Stimulated activated CD4-positive, alpha-beta T cell treated with anti-CD3 and anti-CD28 coated beads, Interleukin-15, amount 100 ng/mL, for 24 hours (primary cell): ENCODE measurements at regions not wholly inside any gene's neighbourhood (a gene's known extent, or its start where the extent isn't known, plus 50 kb on each side); places are given as distances from the start of the nearest gene placed in this dataset.
"Not testable (repeated sequence)": the region's sequence is repeated elsewhere in the genome, so short reads cannot be mapped to it uniquely, and the experiment has no call there.

ENCODE experiments used
- DNase-seq: peaks from one replicate; pipeline ENCODE4 v3.0.0-alpha.2; 2020

DNA sequence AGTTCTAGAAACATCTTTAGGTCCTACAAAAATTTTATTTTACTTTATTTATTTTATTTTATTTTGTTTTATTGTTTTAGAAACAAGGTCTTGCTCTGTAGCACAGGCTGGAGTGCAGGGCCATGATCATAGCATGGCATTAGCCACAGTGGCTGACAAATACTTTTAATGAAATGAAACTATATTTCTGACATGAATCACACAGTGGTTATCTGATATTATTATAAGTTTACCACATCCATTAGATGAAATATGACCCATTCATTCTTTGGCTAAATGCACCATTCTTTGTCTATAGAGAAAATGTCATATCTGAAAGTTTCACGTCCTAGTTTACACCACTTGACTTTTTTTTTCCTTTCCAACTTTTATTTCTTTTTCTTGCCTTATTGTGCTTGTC, 613.4 kb upstream of the ADAMTS5 start:
- DNase-seq, result no peak

DNA sequence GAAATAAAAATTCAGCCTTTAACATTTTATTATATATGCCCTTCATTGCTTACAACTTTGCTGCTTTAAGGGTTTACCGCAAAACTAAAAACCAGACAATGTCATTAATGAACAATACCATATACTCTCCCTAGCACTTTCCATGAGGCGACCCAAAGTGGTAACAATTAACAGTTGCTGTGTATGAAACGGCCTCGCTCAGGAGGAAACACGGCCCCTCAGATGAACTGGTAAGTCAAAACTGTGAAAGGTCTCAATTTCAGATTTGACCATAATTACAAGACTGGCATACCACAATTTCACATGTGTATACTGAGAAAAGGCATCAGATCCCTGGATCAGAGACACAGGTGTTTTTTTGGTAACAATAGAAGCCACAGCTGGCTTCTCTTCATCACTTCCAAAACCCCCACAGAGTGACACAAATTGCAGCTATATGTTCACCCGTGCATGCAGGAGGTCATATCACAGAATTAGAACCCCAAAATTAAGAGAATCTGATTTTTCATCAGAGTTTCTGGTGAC, 611.9 kb upstream of the ADAMTS5 start:
- DNase-seq, result no peak

DNA sequence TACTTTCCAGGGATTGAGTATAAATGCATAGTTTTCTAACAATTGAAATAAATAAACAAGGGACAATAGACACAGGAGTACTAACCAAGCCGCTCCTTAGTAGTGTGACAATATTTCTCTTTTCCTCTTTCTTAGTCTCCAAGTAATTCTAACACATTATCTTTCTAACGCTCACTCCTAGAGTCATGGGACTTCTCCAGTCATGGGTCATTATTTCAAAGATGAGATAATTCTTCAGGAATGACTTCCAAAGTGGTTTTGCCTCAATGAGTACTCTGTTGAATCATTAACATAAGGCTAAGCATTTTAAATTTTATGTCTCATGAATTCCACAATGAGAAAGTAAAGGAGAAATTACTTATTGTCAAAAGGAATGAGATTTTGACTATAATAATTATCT, 605.8 kb upstream of the ADAMTS5 start:
- DNase-seq, result no peak

DNA sequence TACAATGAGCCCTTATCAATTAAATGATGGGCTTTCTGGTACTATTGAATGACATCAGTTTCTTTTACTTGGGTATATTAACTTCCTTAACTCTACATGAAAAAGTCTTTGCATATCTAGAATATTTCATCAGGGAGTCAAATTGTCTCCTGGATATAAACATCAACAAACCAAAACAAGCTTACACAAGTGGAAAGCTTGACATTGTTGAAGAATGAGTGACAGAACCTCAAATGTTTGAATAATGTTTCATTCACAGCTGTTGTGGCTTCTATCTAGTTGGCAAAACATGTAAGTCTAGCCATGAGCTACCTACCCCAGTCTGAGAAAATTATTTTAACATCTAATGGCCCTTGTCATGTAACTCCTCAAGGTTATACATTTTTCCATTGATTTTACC, 604.8 kb upstream of the ADAMTS5 start:
- no peak for DNase-seq

DNA sequence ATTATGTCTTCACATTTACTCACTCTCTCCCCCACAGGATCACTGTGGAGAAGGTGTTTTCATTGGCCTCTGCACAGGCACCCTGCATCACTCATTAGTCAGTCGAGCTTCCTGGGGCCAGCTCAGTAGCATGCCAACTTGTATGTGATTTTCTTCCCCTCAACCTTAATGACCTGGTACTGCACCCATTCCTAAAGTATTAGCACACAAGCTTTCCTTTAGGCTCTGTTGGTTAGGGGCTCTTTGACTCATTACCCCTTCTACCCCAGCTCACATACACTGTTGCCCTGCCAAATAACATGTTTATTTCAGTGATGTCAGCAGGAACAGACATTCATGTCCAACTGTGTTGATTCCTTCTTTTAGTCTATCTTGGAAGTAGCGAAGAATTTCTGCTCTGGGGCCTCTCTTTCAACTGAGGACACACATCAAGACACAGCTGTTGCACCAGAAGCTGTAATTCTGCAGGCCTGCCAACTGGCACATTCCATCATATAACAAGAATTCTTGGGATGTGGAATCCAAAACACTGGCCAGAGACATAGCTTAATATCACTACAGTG, 603.5 kb upstream of the ADAMTS5 start:
- no peak for DNase-seq

DNA sequence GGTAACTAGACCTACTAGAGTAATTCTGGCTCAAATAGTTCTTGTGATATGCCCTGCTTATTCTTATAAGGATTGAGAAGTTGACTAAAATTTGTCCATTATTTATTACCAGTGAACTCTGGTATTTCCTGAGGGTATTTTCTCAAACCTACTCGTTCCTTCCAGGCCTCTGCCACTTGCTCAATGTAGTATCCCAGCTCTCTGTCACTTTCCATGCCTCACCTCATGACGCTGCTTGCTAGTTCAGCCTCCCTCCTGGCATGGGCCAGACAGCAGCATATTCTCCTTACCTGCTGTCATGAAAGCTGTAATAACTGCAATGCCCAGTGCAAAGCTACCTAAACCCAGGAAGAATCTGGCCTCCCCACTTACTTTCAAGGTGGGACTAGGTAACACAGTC, 602.9 kb upstream of the ADAMTS5 start:
- no peak for DNase-seq

DNA sequence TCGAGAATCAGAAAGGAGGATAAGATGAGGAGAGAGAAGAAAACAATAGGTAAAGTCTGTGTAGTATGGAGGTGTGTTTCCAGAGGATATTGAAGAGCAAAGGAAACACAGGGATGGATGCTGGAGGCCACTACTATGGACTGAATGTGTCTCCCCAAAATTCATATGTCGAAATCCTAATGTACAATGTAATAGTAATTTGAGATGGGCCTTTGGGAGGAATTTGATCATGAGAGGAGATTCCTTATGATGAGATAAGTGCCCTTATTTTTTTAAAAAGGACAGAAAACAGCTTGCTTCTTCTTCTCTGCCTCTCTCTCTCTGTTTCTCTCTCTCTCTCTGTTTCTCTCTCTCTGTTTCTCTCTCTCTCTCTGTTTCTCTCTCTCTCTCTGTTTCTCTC, 602.2 kb upstream of the ADAMTS5 start:
- DNase-seq, result no peak

DNA sequence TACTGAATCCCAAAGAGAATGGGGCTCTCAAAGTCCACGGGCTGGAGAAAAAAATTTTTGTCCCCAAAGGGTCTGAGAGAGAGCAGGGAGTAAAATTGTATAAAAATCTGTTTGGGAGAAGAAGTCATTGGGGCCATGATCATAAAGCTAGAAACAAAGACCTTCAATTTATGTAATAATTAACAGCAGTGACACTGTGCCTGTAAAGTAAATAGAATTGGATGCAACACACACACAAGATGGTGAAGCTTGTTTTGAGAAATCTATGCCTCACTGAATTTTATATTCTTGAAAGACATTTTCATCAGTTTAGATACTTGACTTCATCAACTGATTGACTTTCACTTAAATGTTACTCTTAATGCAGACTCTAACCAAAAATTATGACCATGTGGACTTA, 600.5 kb upstream of the ADAMTS5 start:
- no peak for DNase-seq

DNA sequence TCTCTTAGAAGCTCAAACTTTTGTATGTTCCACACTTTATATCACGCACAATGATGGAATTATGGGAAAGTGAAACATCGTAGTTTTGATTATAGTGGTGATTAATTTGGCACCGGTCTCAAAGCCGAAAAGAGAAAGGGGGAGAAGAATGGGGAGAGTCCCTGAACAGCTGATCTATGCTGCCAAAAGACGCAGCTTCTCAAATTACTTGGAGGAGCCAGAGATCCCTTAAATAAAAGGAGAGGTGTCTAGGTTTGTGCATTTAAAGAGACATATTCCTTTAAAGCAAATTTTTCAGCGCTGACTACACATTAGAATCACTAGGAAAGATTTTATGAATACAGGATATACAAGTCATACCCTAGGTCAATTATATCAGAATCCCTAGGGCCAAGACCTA, 599.6 kb upstream of the ADAMTS5 start:
- DNase-seq, result no peak

DNA sequence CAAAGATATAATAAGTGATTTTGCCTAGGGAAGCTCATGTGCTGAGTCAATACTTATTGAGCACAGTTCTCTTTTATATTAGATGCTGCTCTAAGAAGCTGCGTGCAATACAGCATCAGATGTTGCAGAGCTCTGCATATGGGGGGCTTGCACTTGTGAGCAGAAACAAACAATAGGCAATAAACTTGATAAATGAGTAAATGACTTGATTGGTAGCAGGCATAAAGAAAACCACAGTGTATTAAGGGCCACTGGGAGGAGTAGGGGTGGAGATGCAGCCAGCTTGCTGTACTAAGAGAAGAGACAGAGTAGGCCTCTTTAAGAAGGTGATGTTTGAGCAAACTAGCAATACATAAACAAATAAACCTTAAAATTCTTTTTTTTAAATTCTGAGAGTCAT, 598.5 kb upstream of the ADAMTS5 start:
- no peak for DNase-seq

DNA sequence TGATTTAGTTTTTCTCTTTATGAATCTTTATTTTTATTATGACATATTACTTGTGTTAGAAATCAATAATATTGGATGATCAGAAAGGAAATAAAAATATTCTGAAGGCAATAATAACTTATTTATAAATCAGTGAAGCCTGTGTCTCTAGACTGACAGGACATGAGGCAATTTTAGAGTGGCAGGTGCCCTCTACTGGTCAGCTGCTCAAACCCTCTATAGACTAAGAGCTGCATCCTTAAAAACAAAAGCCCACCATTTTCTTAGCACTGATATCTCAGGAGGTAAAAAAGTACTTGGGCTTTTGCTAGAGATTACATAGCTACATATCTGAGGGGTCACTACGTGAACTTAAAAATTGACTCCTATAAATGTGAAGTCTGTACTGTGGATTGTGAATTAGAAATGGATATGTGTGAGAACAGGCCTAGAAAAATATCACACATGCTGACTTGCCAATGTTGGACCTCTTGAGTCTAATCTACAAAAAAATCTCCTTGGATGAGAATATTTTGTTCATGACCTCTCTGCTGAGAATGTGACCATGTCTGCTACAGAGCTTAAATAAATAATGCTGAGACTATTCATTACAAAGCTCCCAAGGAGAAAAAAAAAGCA, 597.9 kb upstream of the ADAMTS5 start:
- peak; percentile 3 for DNase-seq

DNA sequence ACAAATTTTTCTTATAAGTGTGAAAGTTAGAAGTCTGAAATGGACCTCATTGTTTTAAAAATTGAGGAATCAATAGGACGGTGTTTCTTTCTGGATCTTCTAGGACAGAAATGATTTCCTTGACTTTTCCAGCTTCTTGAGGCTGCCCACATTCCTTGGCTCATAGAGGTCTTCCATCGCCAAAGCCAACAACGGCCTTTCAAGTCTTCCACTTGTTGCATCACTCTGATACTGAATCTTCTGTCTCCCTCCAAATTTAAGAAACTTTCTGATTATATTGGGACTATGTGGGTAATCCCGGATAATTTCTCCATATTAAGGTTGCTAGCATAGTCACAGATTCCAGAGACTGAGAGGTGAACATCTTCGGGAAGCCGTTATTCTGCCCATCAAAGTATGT, 595.4 kb upstream of the ADAMTS5 start:
- DNase-seq, result no peak

DNA sequence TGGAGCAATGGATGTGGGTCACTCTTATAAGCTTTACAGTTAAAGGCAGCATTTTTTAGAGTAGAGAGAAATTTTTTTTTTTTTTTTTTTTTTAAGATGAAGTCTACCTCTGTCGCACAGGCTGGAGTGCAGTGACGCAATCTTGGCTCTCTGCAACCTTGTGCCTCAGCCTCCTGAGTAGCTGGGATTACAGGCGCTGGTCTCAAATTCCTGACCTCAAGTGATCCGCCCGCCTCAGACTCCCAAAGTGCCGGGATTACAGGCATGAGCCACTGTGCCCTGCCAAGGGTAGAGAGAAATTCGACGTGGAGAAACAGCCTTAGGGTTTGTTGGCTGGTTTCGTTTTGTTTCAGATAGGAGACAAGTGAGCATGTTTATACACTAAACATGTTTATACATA, 594.2 kb upstream of the ADAMTS5 start:
- DNase-seq, result no peak

DNA sequence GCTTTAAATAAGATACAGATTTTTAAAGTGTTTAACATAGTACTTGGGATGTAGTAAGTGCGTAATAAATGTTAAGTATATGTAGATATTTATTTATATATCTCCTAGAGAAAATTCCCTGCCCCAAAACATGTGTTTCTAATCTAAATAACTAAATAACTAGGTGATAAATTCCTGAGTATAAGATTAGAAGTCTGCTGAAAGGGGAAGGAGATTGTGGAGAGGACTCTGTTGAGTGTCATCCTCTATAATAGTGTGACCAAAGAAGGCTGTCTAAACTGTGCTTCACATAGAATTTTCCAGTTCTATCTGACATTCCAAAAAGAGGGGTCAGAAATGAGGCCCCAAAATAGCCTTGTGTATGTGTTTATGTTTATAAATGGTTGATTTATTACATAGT, 590.5 kb upstream of the ADAMTS5 start:
- DNase-seq, result no peak

DNA sequence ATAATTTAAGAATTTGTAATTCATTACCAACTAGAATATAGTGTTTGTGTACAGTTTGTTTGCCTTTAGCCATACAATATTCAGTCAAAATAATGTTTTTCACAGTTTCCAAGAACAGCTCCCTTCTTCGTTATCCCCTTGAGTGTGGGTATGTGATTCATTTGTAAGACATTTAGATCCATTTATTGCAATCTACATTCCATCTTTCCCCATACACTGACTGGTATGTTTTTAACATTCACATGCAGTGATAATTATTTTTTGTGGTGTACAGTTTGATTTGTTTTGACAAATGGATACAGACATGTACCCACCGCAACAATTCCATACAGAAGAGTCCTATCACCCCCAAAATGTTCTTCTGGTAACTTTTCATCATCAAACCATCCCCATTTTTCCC, 589.1 kb upstream of the ADAMTS5 start:
- no peak for DNase-seq

DNA sequence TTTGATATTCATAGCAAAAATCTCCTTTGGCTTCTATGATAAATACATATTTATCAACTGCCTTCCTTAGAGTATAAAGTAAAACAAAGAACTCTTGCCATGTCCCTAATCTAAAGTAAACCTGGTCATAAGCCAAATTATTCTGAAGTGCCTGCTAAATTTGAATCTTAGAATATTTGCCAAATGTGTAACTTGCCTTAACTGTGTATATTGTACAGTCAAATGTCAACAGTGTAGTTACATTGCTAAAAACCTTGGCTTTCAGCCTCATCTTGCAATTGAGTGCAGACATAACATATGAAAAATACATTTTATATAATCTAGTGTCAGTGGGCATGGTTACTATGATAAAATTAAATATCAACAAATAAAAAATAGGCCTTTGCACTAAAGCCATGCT, 583.4 kb upstream of the ADAMTS5 start:
- no peak for DNase-seq

DNA sequence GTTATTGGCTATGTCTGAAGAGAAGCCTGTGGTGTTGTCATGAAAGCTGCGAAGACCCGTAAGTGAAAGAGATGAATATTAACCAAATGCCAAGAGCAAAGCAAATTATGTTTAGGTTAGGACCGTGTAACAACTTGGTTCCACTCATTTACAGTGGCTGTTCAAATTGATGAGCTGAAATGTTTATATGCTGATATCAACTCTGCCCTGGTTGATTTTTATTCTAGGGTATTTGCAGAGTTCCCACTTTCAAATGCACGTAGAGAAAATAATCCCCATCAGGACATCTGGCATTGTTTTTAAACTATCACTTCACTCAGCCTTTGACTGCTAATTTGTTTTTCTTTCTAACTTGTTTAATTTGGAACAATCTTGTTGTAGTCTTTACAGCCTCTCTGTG, 581.6 kb upstream of the ADAMTS5 start:
- DNase-seq, result no peak

DNA sequence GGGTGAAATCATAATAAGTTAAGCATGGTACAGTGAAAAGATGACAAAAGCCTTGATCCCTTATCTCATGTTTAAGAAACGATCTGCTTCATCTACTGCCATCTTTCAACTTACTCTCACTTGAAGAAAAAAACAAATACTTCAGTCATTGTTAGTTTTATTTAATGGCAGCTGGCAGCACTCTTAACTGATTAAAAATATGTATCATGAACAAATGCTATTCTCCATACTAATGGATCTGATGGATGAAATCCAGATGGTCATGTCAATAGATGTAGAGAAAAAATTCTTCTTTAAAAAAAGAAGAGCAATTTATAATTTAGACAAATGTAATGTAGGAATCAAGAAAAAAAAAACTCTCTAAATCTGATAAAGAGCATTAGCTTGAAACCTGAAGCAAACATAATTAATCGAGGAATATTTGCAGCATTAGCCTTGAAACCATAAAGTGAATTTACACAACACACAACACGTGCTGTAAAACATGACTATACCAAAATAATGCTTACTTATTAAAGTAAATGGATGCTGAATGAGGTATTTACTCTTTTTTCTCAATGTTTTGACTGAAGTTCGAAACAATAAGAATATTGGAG, 579.0 kb upstream of the ADAMTS5 start:
- no peak for DNase-seq

DNA sequence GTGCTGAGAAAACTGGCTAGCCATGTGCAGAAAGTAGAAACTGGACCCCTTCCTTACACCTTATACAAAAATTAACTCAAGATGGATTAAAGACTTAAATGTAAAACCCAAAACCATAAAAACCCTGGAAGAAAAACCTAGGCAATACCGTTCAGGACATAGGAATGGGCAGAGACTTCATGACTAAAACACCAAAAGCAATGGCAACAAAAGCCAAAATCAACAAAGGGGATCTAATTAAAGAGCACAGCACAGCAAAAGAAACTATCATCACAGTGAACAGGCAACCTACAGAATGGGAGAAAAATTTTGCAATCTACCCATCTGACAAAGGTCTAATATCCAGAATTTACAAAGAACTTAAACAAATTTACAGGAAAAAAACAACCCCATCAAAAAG, 575.2 kb upstream of the ADAMTS5 start:
- DNase-seq, result not testable (repeated sequence)

DNA sequence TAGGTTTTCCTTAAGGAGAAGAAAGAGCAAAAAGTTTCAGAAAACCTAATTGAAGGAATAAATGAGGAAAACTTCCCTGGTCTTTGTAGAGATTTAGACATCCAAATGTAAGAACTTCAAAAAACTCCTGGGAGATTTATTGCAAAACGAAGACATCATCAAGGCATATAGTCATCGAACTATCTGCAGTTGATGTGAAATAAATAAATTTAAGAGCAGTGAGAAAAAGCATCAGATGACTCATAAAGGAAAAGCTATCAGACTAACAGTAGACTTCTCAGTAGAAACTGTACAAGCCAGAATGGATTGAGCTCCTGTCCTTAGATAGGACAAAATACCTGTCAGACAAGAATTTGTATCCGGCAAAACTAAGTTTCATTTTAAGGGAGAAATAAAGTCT, 569.4 kb upstream of the ADAMTS5 start:
- DNase-seq, result no peak

DNA sequence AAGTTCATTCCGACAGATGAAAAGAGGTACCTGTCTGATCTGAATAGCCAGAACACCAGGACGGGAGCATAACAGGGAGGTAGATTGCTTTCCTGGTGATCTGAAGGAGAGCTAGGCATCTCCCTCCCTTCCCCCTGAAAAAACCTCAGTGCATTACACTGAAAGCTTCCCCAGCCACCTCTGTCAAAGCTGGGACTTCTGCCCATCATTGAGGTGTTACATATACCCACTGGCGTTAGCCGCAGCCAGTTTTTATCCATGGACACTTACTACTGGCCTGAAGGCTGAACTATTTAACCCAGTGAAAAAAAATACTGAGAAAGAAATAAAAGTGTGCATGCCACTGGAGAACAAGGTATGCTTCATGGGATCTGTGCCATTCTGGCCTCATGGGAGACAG, 568.3 kb upstream of the ADAMTS5 start:
- DNase-seq, result no peak

DNA sequence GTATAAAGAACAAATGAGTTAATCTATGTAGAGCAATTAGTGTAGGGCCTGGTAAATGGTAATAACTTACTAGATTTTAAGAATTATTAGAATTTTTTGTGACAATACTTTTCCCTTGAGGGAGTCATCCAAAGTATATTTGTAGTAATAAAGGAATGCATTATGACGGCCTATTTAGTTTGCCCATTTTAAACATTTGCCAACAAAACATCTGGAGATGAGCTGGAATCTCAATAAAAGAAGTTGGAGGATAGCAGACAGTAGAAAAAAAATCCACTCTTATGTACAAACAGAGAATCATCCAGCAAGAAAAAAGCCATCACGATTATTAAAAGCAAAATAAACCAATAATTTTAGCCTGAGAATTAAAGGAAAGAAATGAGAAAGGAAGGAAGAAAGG, 567.3 kb upstream of the ADAMTS5 start:
- no peak for DNase-seq

DNA sequence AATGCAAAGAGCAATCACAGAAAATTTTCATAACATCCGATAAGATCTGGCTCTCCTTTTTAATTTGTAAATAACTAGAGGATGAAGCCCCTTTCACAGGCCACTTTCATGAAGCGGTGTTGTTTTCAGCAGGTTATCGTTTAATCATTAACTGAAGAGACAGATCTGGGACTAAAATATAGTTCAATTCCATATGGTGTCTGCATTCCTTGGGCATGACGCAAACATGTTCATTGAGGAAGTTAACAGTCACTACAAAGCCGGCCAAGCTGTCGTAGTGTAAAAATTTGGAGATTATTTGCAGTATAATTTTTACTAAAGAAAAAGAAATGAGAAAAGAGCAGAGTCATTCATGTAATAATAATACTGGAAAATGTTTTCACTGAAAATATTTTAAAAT, 565.2 kb upstream of the ADAMTS5 start:
- no peak for DNase-seq

DNA sequence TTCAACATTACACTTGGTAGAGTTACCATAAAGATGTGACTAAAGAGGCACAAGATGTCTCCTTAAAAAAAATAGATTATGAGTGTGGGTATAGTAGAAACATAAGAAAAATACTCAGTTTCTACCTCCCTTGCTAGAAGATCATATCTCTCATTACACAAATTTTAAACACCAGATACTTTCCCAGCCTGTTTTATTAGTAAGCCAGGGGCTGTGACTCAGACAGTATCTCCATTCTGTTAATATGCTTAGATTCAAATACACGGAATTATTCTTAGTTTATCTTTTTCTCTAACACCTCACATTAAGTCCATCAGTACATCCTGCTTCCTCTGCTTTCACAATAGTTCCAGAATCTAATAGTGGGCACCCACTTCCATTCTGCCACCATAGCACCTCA, 561.8 kb upstream of the ADAMTS5 start:
- no peak for DNase-seq

DNA sequence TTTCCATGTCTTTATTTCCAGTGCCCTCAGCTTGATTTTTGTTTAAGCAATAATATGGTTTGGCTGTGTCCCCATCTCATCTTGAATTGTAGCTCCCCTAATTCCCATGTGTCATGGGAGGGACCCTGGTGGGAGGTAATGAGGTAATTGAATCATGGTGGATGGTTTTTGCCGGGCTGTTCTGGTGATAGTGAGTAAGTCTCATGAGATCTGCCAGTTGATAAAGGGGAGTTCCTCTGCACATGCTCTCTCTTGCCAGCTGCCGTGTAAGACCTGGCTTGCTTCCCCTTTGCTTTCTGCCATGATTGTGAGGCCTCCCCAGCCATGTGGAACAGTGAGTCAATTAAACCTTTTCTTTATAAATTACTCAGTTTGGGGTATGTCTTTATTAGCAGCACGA, 559.6 kb upstream of the ADAMTS5 start:
- DNase-seq, result no peak
